ENCODE measurements at regions not wholly inside any gene's neighbourhood (a gene's known extent, or its start where the extent isn't known, plus 50 kb on each side); places are given as distances from the start of the nearest gene placed in this dataset.

- in situ Hi-C loops (cut with MboI; ENCODE audit: low sequenced_read_pairs), result no loop called here
Observed at GRCh38 chr20:20941468-20941889, 164.7 kb downstream of the LINC00237 start.

GRCh38 chr20:20939006-20939405 lies 167.2 kb downstream of the LINC00237 start:
- in situ Hi-C loops (cut with MboI; ENCODE audit: low sequenced_read_pairs), result no loop called here

GRCh38 chr20:20938599-20938998 lies 167.6 kb downstream of the LINC00237 start:
- in situ Hi-C loops (cut with MboI; ENCODE audit: low sequenced_read_pairs), result no loop called here

GRCh38 chr20:20938131-20938530 lies 168.0 kb downstream of the LINC00237 start:
- in situ Hi-C loops (cut with MboI; ENCODE audit: low sequenced_read_pairs), result no loop called here

- in situ Hi-C loops (cut with MboI; ENCODE audit: low sequenced_read_pairs), result no loop called here
Observed at GRCh38 chr20:20933142-20933958, 172.8 kb downstream of the LINC00237 start.

- in situ Hi-C loops (cut with MboI; ENCODE audit: low sequenced_read_pairs), result no loop called here
Observed at GRCh38 chr20:20932156-20932555, 174.0 kb downstream of the LINC00237 start.

- in situ Hi-C loops (cut with MboI; ENCODE audit: low sequenced_read_pairs), result no loop called here
Observed at GRCh38 chr20:20931632-20932031, 174.5 kb downstream of the LINC00237 start.

- in situ Hi-C loops (cut with MboI; ENCODE audit: low sequenced_read_pairs), result no loop called here
Observed at GRCh38 chr20:20931024-20931423, 175.1 kb downstream of the LINC00237 start.

- in situ Hi-C loops (cut with MboI; ENCODE audit: low sequenced_read_pairs), result no loop called here
Observed at GRCh38 chr20:20930500-20930899, 175.7 kb downstream of the LINC00237 start.

- in situ Hi-C loops (cut with MboI; ENCODE audit: low sequenced_read_pairs), result no loop called here
Observed at GRCh38 chr20:20929341-20929740, 176.8 kb downstream of the LINC00237 start.

GRCh38 chr20:20926222-20926905 lies 179.8 kb downstream of the LINC00237 start:
- in situ Hi-C loops (cut with MboI; ENCODE audit: low sequenced_read_pairs), result no loop called here

- in situ Hi-C loops (cut with MboI; ENCODE audit: low sequenced_read_pairs), result loop anchor here (25.0 kb wide), 1 partner anchor 92 kb away; no protein-coding TSS in a partner anchor
Observed at GRCh38 chr20:20920433-20920832, 185.7 kb downstream of the LINC00237 start.

- in situ Hi-C loops (cut with MboI; ENCODE audit: low sequenced_read_pairs), result loop anchor here (25.0 kb wide), 1 partner anchor 96 kb away; no protein-coding TSS in a partner anchor
Observed at GRCh38 chr20:20915844-20916243, 190.3 kb downstream of the LINC00237 start.

GRCh38 chr20:20904501-20904831 lies 192.0 kb upstream of the RALGAPA2 start:
- in situ Hi-C loops (cut with MboI; ENCODE audit: low sequenced_read_pairs), result loop anchor here (25.0 kb wide), 1 partner anchor 108 kb away; no protein-coding TSS in a partner anchor

- in situ Hi-C loops (cut with MboI; ENCODE audit: low sequenced_read_pairs), result loop anchor here (25.0 kb wide), 1 partner anchor 108 kb away; no protein-coding TSS in a partner anchor
Observed at GRCh38 chr20:20903773-20904500, 191.5 kb upstream of the RALGAPA2 start.

- in situ Hi-C loops (cut with MboI; ENCODE audit: low sequenced_read_pairs), result no loop called here
Observed at GRCh38 chr20:20897922-20898321, 185.5 kb upstream of the RALGAPA2 start.

- in situ Hi-C loops (cut with MboI; ENCODE audit: low sequenced_read_pairs), result no loop called here
Observed at GRCh38 chr20:20897145-20897544, 184.7 kb upstream of the RALGAPA2 start.

GRCh38 chr20:20896606-20897005 lies 184.2 kb upstream of the RALGAPA2 start:
- in situ Hi-C loops (cut with MboI; ENCODE audit: low sequenced_read_pairs), result no loop called here

GRCh38 chr20:20895537-20895936 lies 183.1 kb upstream of the RALGAPA2 start:
- in situ Hi-C loops (cut with MboI; ENCODE audit: low sequenced_read_pairs), result no loop called here

GRCh38 chr20:20894753-20895152 lies 182.3 kb upstream of the RALGAPA2 start:
- in situ Hi-C loops (cut with MboI; ENCODE audit: low sequenced_read_pairs), result no loop called here

- in situ Hi-C loops (cut with MboI; ENCODE audit: low sequenced_read_pairs), result no loop called here
Observed at GRCh38 chr20:20894280-20894679, 181.8 kb upstream of the RALGAPA2 start.

All from HL-60/S4 treated with phorbol 12-myristate 13-acetate at 8.2 ng/mL for 4 days and 3 days (cell line).